Loucy (cell line): ENCODE measurements at regions not wholly inside any gene's neighbourhood (a gene's known extent, or its start where the extent isn't known, plus 50 kb on each side); places are given as distances from the start of the nearest gene placed in this dataset.

Experiments
- H2AFZ ChIP-seq: fragments of 200-600 bp; sonication (generic); 2 replicates; pipeline ENCODE4 v1.6.0; 2016; ENCODE audit warnings: antibody characterized with exemption, mild to moderate bottlenecking, low read length, moderate library complexity
- H3F3A ChIP-seq: fragments of 200-600 bp; 2 replicates; pipeline ENCODE4 v1.6.0; 2016; ENCODE audit warnings: antibody characterized with exemption, low read depth, mild to moderate bottlenecking
- H3K27me3 ChIP-seq: fragments of 200-600 bp; sonication (generic); 2 replicates; pipeline ENCODE4 v1.6.1; 2014; ENCODE audit warnings: low read length, mild to moderate bottlenecking; ENCODE audit not compliant: insufficient read depth, poor library complexity, severe bottlenecking
- H3K36me3 ChIP-seq: fragments of 200-600 bp; sonication (generic); 2 replicates; pipeline ENCODE4 v1.6.1; 2016; ENCODE audit warnings: low read length; ENCODE audit not compliant: insufficient read depth
- H3K4me1 ChIP-seq: fragments of 200-600 bp; sonication (generic); 2 replicates; pipeline ENCODE4 v1.5.1; 2014; ENCODE audit warnings: low read length, mild to moderate bottlenecking; ENCODE audit not compliant: insufficient read depth, poor library complexity, severe bottlenecking
- H3K4me2 ChIP-seq: fragments of 200-600 bp; sonication (generic); 2 replicates; pipeline ENCODE4 v1.6.0; 2014; ENCODE audit warnings: antibody characterized with exemption, low read length, low read depth, mild to moderate bottlenecking; ENCODE audit not compliant: poor library complexity, severe bottlenecking
- H3K4me3 ChIP-seq: fragments of 200-600 bp; sonication (generic); 2 replicates; pipeline ENCODE4 v1.5.1; 2014; ENCODE audit warnings: low read length, mild to moderate bottlenecking, mixed read lengths; ENCODE audit not compliant: poor library complexity, severe bottlenecking
- H3K79me2 ChIP-seq: fragments of 200-600 bp; sonication (generic); 2 replicates; pipeline ENCODE4 v1.6.1; 2014; ENCODE audit warnings: low read length; ENCODE audit not compliant: insufficient read depth
- H3K9ac ChIP-seq: fragments of 200-600 bp; sonication (generic); 2 replicates; pipeline ENCODE4 v1.6.0; 2014; ENCODE audit warnings: mild to moderate bottlenecking, low read depth, low read length, moderate library complexity; ENCODE audit not compliant: poor library complexity, severe bottlenecking
- H3K9me2 ChIP-seq: fragments of 200-600 bp; sonication (generic); replicated peaks from 2 replicates; pipeline ENCODE4 v1.6.1; 2016; ENCODE audit warnings: low read depth, low read length, mixed read lengths
- H3K9me3 ChIP-seq: fragments of 200-600 bp; sonication (generic); 2 replicates; pipeline ENCODE4 v1.6.1; 2014; ENCODE audit warnings: mild to moderate bottlenecking, antibody characterized with exemption, low read length, low read depth; ENCODE audit not compliant: insufficient read depth
- H4K20me1 ChIP-seq: fragments of 200-600 bp; sonication (generic); 2 replicates; pipeline ENCODE4 v1.6.0; 2014; ENCODE audit warnings: antibody characterized with exemption, low read length, mild to moderate bottlenecking; ENCODE audit not compliant: insufficient read depth, poor library complexity, severe bottlenecking
- EZH2phosphoT487 ChIP-seq: fragments of 200-600 bp; IDR thresholded peaks from 2 replicates; pipeline ENCODE4 v1.6.1; 2018; ENCODE audit warnings: antibody characterized with exemption, mild to moderate bottlenecking, moderate library complexity, borderline replicate concordance
- TF ChIP-seq, protein P1 (sequence below): fragments of 200-600 bp; sonication (generic); conservative IDR thresholded peaks from 2 replicates; pipeline ENCODE4 v1.5.1; 2014; ENCODE audit warnings: mild to moderate bottlenecking, antibody characterized with exemption, low read length

DNA sequence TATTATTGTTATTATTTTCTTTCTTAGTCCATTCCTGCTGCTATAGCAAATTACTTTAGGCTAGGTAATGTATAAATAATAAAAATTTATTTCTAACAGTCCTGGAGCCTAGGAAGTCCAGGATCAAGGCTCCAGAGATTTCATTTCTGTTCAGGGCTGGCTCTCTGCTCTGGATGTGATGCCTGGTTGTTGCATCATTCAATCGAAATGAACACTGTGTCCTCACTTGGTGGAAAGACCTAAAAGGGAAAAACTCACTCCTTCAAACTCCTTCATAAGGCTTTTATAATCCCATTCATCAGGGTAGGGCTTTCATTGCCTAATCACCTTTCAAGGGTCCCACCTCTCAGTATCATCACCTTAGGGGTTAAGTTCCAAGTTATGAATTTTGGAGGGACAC, 395.0 kb downstream of the EFNB2 start:
- H3K36me3 ChIP-seq: no peaks in the 10 kb centered on the region

DNA sequence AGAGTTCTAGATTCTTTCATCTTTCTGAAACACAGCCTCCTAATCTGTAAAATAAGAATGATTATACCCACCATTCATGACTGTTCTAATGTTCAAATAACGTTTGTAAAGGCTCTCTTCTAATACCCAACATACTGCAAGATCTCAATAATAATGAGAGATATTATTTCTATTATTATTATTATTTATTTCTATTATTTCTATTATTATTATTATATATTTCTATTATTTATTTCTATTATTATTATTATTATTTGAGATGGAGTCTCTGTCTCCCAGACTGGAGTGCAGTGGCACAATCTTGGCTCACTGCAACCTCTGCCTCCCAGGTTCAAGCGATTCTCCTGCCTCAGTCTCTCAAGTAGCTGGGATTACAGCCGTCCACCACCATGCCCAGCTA, 395.5 kb downstream of the EFNB2 start:
- TF ChIP-seq, protein P1, sequence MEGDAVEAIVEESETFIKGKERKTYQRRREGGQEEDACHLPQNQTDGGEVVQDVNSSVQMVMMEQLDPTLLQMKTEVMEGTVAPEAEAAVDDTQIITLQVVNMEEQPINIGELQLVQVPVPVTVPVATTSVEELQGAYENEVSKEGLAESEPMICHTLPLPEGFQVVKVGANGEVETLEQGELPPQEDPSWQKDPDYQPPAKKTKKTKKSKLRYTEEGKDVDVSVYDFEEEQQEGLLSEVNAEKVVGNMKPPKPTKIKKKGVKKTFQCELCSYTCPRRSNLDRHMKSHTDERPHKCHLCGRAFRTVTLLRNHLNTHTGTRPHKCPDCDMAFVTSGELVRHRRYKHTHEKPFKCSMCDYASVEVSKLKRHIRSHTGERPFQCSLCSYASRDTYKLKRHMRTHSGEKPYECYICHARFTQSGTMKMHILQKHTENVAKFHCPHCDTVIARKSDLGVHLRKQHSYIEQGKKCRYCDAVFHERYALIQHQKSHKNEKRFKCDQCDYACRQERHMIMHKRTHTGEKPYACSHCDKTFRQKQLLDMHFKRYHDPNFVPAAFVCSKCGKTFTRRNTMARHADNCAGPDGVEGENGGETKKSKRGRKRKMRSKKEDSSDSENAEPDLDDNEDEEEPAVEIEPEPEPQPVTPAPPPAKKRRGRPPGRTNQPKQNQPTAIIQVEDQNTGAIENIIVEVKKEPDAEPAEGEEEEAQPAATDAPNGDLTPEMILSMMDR: no peak
- TF ChIP-seq EZH2phosphoT487: no peak
- H3K9me3 ChIP-seq: peaks cover under 1% of the 10 kb centered on the region; the same call in 1 of the 2 replicates

More for the DNA sequence above, 395.0 kb downstream of the EFNB2 start:
- no peaks in the 10 kb centered on the region for H3K9me2 ChIP-seq
- H4K20me1 ChIP-seq: no peaks in the 10 kb centered on the region
- H3F3A ChIP-seq: no peaks in the 10 kb centered on the region
- no peak overlapping the region for H2AFZ ChIP-seq
- H3K9ac ChIP-seq: no peak overlapping the region
- no peak for TF ChIP-seq EZH2phosphoT487
- TF ChIP-seq, protein P1: no peak
- no peak overlapping the region for H3K4me3 ChIP-seq
- no peaks in the 10 kb centered on the region for H3K9me3 ChIP-seq
- H3K4me2 ChIP-seq: no peak overlapping the region
- no peaks in the 10 kb centered on the region for H3K27me3 ChIP-seq
- no peaks in the 10 kb centered on the region for H3K79me2 ChIP-seq
- H3K4me1 ChIP-seq: no peaks in the 10 kb centered on the region

DNA sequence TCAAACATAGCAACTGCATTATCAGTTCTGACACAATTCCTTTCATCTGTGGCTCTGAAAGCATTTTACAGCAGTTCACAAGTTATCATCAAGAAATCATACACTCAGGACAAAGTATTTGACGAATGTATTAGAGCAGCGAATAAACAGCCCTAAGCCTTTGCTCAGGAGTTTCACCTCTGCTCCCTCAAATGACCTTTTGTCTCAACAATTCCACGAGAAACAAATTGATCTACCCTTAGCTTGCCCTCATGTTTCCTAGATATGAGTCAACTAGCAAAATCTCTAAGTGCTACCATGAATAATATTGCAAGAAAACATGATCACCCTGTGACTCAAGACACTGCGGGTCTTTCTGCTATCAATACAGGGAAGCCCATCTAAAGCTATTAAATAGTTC, 396.1 kb downstream of the EFNB2 start:
- TF ChIP-seq, protein P1: no peak
- TF ChIP-seq EZH2phosphoT487: no peak
- Histone ChIP-seq H3K4me3 (no peak overlapping the region), H3K4me2 (no peak overlapping the region), H2AFZ (no peak overlapping the region), H3K36me3 (no peaks in the 10 kb centered on the region), H3K79me2 (no peaks in the 10 kb centered on the region), H3K9ac (no peak overlapping the region), H3K9me2 (no peaks in the 10 kb centered on the region), H3K4me1 (no peaks in the 10 kb centered on the region), H4K20me1 (no peaks in the 10 kb centered on the region), H3F3A (no peaks in the 10 kb centered on the region), H3K9me3 (peaks cover 4% of the 10 kb centered on the region; the same call in 1 of the 2 replicates), H3K27me3 (no peaks in the 10 kb centered on the region)

More for the DNA sequence above, 395.5 kb downstream of the EFNB2 start:
- Histone ChIP-seq H4K20me1 (no peaks in the 10 kb centered on the region), H3K4me1 (no peaks in the 10 kb centered on the region), H3F3A (no peaks in the 10 kb centered on the region), H3K79me2 (no peaks in the 10 kb centered on the region), H3K4me2 (no peak overlapping the region), H3K9me2 (no peaks in the 10 kb centered on the region), H3K36me3 (no peaks in the 10 kb centered on the region), H2AFZ (no peak overlapping the region), H3K27me3 (no peaks in the 10 kb centered on the region), H3K9ac (no peak overlapping the region), H3K4me3 (no peak overlapping the region)
